NCI-H187 treated with DMSO at 0.1 percent for 48 hours (cell line): ENCODE measurements at regions not wholly inside any gene's neighbourhood (a gene's known extent, or its start where the extent isn't known, plus 50 kb on each side); places are given as distances from the start of the nearest gene placed in this dataset.

Experiments
- DNase-seq: peaks from one replicate; lab custom pipeline; 2025; lab: John Stamatoyannopoulos, UW

- DNase-seq: no peak
Observed at GRCh38 chr2:42868096-42868495, 75.7 kb upstream of the HAAO start.

DNA sequence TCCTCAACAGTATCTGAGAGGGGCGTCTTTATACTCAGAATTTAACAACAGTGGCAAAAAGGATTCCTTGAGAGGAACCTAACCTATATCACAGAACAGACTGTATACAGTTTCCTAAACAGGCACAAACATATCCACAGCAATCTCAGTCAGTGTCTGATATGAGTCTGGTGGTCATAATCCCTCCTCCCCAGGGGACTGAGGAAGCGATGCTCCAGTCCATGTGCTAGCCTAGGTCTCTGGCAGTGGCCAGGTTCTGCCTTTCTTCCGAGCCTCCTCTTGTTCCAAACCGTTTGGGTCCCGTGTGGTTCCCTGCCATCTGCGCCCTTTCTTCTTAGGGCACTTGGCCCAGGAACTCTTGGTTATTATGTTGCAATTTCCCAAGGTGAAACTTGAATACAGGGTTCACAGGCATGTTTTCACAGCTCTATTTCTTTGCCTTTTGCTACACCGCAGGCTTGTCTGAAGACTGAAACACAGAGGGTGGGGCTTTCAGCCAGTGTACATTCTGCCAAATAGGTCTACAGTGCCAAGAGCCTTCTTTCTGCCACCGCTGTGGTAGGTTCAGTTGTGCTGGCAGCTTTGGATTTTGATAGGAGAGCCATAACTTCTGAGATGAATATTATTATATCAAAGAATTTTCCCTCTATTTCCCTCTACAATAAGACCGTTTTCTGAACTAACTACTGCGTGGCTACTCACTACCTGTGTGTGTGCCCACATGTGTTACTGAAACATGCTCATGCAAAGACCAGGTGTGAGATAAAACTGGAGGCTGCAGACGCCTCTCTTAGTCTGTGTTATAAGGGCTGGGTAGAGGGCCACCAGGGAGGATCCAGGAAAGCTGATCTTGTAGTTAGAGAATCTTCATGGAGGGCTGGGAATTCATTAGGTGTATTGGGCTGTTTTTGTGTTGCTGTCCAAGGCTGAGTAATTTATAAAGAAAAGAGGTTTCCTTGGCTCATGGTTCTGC lies 75.0 kb upstream of the HAAO start:
- DNase-seq: no peak

- DNase-seq: no peak
Observed at GRCh38 chr2:42865884-42866881, 73.8 kb upstream of the HAAO start.

DNA sequence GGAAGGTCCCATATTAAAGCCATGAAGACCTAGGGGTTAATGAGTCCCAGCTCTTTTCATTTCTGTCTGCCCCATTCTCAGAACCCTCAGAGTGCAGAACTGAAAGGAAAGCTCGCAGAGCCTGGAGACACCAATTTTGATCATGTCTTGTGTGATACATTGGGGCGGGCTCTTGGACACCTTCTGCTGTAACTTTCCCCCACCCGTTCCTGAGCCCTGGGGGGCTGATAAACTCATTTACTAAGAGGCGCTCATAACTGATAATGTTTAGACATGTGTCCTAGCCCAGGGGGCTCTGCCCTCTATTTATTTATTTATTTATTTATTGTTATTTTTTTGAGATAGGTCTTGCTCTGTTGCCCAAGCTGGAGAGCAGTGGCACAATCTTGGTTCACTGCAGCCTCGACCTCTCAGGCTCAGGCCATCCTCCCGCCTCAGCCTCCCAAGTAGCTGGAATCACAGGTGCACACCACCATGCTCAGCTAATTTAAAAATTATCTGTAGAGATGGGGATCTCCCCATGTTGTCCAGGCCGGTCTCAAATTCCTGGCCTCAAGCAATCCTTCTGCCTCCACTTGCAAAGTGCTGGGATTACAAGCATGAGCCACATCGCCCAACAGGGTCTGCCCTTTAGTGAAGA lies 72.4 kb upstream of the HAAO start:
- no peak for DNase-seq

GRCh38 chr2:42864222-42864621 lies 71.8 kb upstream of the HAAO start:
- DNase-seq: no peak

DNA sequence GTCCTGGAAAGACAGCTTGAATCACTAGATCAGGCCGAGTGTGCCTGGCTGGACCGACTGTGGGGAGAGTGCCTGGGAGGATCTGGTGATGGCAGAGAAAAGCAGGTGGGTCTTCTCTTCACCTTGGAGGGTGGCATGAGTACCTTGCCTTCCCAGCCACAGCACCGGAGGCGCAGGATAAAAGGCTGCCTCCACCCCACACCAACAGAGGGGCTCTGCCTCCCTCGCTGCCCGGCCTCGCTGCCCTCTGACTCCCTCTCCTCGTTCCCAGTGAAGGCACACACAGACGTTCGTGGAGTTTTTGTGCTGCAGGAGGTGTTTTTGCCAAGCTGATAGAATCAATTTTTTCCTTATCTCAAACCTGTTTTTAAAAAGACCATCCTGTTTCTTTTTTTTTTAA lies 71.4 kb upstream of the HAAO start:
- no peak for DNase-seq

DNA sequence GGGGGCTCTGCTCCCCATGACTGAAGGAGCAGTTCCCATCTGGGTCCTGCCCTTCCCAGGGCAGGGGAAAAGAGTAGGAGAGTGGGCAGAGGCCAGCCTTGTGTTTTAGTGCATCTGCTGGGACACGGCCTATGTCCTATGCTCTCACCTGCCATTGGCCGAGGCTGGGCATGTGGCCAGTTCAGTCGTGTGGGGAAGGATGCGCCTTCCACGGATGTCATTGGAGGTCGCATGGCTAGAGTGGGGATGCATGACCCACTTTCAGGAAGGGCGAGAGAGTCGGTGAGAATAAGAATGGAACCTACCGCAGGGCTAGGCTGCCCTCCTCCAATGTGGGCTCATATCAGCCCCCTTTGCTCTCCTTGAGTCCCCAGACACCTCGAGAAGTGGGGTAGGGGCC lies 70.9 kb upstream of the HAAO start:
- DNase-seq: no peak

DNA sequence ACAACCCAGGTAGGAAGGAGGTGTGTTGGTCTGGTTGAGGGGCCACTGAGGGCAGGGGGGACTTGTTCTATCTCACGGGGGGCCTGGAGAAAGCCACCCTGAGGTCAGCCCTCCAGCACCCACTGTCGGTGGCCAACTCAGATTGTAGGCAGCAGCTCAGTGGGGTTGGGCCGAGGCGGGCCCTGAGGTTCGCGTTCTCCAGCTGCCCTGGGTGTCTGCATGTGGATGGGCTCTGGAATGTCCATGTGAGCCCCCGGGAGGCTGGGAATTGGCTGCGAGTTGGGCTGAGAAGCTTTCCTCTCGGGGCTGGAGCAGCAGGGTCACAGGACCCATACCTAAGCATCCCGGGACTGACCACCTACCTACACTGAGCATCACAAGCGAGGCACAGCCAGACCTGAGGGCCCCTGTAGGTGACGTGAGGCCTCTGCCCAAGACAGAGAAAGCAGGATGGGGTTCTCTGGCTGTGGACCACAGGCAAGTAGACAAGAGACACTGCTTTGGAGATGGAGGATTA lies 70.3 kb upstream of the HAAO start:
- no peak for DNase-seq

DNA sequence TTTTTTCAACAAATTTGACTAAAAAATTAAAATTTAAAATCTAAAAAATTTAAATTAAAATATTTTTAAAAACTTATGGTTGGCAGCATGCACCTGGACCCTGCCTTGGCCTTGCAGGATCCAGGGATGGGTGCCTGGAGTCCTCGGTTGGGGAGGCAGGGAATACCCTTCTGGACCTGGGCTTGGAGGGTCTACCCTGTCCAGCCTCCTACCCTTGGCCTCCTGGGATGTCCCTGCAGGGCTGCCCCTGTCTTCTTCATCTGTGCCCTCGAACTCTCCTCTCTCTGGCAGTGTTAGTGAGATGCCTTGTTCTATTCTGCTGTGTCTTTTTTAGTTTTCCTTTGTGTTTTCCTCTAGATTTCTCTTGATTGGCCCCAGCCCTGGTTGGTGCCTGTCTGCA lies 68.9 kb upstream of the HAAO start:
- DNase-seq: no peak

DNA sequence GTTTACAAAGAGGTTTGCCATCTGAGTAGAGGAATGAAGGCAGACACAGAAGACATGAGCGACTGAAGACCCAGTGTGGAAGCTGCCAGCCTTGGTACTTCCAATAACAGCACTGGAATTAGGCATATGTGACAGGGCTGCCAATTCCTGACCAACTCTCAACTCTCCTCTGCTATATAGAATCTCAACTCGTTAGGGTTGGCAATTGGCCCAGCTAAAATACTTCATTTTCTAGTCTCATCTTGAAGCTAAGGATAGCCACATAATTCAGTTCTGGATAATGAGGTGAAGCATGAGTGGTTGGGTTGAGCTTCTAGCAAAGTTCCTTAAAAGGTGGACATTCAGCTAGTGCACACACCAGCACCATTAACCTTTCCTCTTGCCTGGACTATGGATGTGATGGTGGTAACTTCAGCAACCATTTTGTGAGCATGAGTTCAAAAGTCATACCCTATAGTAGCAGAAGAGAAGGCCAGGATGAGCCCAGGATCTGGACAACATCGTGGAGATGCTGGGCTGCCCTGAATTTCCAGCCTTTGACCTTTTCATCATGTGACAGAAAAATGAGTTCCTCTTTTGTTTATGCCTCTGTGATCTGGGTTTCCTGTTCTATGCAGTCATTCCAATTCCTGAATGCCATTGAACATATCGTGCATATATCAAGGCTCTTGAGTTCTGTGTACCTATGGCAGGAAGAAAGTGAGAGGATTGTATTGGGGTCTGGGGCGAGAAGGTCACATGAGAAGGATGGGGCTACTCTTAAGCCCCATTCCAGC lies 68.1 kb upstream of the HAAO start:
- DNase-seq: no peak

DNA sequence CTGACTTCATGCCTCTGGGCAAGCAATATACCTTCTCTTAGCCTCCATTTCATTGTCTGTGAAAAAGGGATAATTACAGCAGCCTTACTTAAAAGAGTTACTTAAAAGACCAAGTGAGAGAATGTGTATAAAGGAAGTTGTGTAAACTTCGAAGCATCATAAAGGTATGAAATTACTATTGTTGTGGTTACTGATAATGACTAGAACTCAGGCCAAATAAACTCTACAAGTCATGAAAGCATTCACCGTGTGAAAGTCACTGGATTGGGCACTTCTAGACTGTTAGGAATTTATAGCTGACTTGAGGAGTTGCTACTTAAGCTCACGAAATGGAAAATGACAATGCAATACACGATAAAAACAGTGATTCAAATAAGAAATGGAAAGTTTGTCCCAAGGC lies 67.4 kb upstream of the HAAO start:
- DNase-seq: no peak

DNA sequence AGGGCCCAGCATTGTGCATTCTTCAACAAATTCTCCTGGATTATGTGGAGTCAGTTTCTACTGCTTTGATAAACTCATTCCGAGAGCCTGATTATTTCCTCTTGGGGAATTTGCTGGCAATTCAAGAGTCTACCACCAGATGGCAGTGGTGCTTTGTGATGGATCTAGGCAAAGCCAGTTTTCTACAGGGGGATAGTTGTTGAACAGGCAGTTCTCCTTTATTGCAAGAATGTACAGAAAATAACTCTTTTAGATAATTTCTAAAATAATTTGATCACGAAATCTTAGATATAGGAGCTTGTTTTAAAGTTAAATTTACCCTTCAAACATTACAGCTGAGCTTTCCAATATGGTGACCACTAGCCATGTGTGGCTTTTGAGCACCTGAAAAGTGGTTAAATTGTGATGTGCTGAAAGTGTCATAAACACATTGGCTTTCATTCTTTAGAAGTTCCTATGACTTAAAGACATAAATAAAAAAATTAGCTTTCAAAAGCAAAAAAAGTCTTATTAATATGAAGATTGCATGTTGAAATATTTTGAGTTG lies 66.7 kb upstream of the HAAO start:
- peak; percentile 30 for DNase-seq

DNA sequence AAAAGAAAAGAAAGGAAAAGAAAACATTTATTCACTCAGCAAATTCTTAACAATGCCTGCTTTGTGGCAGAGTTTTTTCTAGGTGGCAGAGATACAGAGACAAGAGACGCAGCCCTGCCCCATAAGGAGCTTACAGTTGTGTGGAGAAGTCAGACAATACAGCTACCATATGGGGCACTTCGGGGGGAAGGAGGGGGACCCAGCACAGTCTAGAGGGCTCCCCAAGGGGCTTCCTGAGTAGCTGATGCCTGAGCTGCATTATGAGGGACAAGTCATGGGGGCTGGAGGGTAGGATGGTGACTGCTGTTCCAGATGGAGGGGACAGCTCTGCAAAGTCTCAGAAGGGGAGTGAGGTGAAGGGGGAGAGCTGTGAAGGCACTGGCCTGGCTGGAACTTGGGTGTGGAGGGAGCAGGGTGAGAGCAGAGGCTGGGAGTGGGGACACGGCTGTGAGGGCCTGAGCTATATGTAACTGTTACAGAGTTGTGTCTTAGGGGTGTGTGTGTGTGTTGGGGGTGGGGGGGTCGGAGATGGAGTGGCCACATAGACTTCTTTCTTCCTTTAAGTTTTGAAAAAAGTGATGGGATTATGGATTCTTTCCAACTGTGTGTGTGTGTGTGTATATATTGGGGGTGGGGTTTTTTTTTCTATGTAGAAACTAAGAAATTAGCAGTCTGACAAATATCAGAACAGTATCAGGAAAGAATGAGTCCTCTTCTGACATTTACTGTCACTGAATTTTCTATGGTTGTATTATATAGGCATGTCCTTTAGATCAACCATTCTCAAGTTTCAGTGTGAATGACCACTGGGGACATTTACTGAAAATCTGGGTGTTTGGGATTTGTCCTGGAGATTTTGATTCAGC lies 66.0 kb upstream of the HAAO start:
- no peak for DNase-seq

DNA sequence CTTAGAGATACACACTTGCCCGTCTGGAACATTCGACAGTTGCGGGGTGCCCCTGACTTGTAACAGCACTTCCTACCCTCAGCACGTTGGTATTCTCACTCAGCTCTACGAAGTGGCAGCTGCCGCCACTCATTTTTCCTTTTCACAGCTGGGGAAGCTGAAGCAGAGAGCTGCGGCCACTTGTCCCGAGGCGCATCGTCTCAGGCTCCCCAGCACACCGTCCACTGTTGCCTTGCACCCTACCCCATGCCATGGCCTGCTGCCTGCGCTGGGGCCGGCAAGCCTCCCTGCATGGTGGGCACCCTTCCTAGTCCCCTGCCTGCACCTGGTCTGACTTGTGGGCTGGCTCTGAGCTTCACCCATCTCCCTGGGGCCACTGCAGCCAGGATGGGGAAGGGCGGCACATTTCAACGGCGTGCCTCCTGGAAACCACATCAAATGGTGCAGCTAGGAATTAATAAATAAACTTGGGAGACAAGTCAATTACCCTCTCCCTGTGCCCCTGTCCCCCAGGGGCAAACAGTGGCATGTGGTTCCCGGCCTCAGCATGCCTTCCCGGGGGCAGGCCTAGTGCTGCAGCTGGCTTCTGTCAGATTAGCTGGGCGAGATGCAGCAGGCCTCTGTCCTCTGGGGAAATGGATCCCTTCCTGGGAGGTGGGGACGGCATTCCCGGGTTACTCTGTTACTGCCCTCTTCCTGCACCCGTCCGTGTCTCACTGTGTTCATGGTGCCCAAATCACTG lies 64.7 kb upstream of the HAAO start:
- no peak for DNase-seq

GRCh38 chr2:42856106-42856860 lies 63.9 kb upstream of the HAAO start:
- no peak for DNase-seq

- DNase-seq: no peak
Observed at GRCh38 chr2:42855221-42855970, 63.0 kb upstream of the HAAO start.

- DNase-seq: no peak
Observed at GRCh38 chr2:42854207-42854818, 61.9 kb upstream of the HAAO start.
